Testis (tissue), 2 donors: ENCODE measurements at regions not wholly inside any gene's neighbourhood (a gene's known extent, or its start where the extent isn't known, plus 50 kb on each side); places are given as distances from the start of the nearest gene placed in this dataset.

Experiments
- DNase-seq: peaks from one replicate; pipeline ENCODE4 v3.0.0-alpha.2; 2019
- H3K27ac ChIP-seq, 2 donors: fragments of 200-600 bp; sonication (generic); one replicate each; pipeline ENCODE4 v1.5.1; 2019
- H3K27me3 ChIP-seq: fragments of 200-600 bp; sonication (generic); one replicate; pipeline ENCODE4 v1.5.1; 2019
- H3K36me3 ChIP-seq: fragments of 200-600 bp; sonication (generic); one replicate; pipeline ENCODE4 v1.5.1; 2017; ENCODE audit warnings: low read depth; ENCODE audit errors: missing control alignments
- H3K4me1 ChIP-seq: fragments of 200-600 bp; sonication (generic); one replicate; pipeline ENCODE4 v1.5.1; 2019
- H3K4me3 ChIP-seq, 2 donors: fragments of 200-600 bp; sonication (generic); one replicate each; pipeline ENCODE4 v1.5.1; 2017 to 2019
- H3K9me3 ChIP-seq: fragments of 200-600 bp; sonication (generic); one replicate; pipeline ENCODE4 v1.5.1; 2017
- CTCF ChIP-seq, 3 experiments: fragments of 450-650 bp in 2 of 3; fragments of 200-600 bp in 1 of 3; sonication (generic) in 1 of 3; IDR thresholded peaks; one replicate each; pipeline ENCODE4 v1.5.1; 2016 to 2019; ENCODE audit warnings: antibody characterized with exemption in 3 of 3, mild to moderate bottlenecking in 2 of 3, moderate library complexity in 1 of 3
- POLR2A ChIP-seq: fragments of 450-650 bp; IDR thresholded peaks from one replicate; pipeline ENCODE4 v1.6.1; 2017; ENCODE audit warnings: antibody characterized with exemption, mild to moderate bottlenecking, moderate library complexity
- WGBS, 2 donors: methylation state at CpG; one replicate each; pipeline ENCODE4 v1.1.5; 2018; 5-methylcytosine and 5-hydroxymethylcytosine counted together
- intact Hi-C: fragments of 100-400 bp; cut with DNase I; formaldehyde crosslinking; loops from one replicate; pipeline ENCODE4 v1.15.1; 2023; ENCODE audit warnings: low total_unique reads

GRCh38 chr1:10856176-10856683 lies 59.8 kb upstream of the CASZ1 start:
- Histone ChIP-seq H3K27me3 (no peaks in the 10 kb centered on the region), H3K27ac (no peak overlapping the region), H3K4me1 (no peaks in the 10 kb centered on the region), H3K36me3 (no peaks in the 10 kb centered on the region), H3K9me3 (no peaks in the 10 kb centered on the region), H3K4me3 (no peak overlapping the region)
- 66 to 70% methylated on average over 13 to 16 of the region's 16 CpGs for WGBS, 2 donors
- DNase-seq: no peak
- TF ChIP-seq POLR2A: no peak
- no peak for TF ChIP-seq CTCF (IDR thresholded peaks at IDR 0.05)
- intact Hi-C loops: no loop called here

- intact Hi-C loops: no loop called here
- Histone ChIP-seq H3K27ac (no peak overlapping the region), H3K4me1 (no peaks in the 10 kb centered on the region), H3K9me3 (no peaks in the 10 kb centered on the region), H3K4me3 (no peak overlapping the region), H3K27me3 (no peaks in the 10 kb centered on the region), H3K36me3 (no peaks in the 10 kb centered on the region)
- WGBS, 2 donors: 68 to 77% methylated on average over 10 to 27 of the region's 27 CpGs
- TF ChIP-seq POLR2A: no peak
- TF ChIP-seq CTCF (IDR thresholded peaks at IDR 0.05): no peak
- DNase-seq: no peak
Observed at GRCh38 chr1:10856863-10857598, 60.6 kb upstream of the CASZ1 start.

- H3K4me3 ChIP-seq: no peak overlapping the region
- intact Hi-C loops: no loop called here
- H3K4me1 ChIP-seq: no peaks in the 10 kb centered on the region
- no peaks in the 10 kb centered on the region for H3K9me3 ChIP-seq
- no peak for TF ChIP-seq POLR2A
- no peak for TF ChIP-seq CTCF (IDR thresholded peaks at IDR 0.05)
- no peak overlapping the region for H3K27ac ChIP-seq
- no peaks in the 10 kb centered on the region for H3K27me3 ChIP-seq
- no peaks in the 10 kb centered on the region for H3K36me3 ChIP-seq
- no peak for DNase-seq
- 81 to 83% methylated on average over 8 to 11 of the region's 11 CpGs for WGBS, 2 donors
Observed at GRCh38 chr1:10857687-10858086, 61.2 kb upstream of the CASZ1 start.

- TF ChIP-seq CTCF (IDR thresholded peaks at IDR 0.05) (no peak), POLR2A (no peak)
- Histone ChIP-seq H3K36me3 (no peaks in the 10 kb centered on the region), H3K4me3 (no peak overlapping the region), H3K4me1 (no peaks in the 10 kb centered on the region), H3K27ac (no peak overlapping the region), H3K27me3 (no peaks in the 10 kb centered on the region), H3K9me3 (no peaks in the 10 kb centered on the region)
- WGBS, 2 donors: 67 to 72% methylated on average over 13 of the region's 13 CpGs
- intact Hi-C loops: no loop called here
- DNase-seq: no peak
Observed at GRCh38 chr1:10860218-10860617, 63.8 kb upstream of the CASZ1 start.

GRCh38 chr1:10860682-10861081 lies 64.2 kb upstream of the CASZ1 start:
- H3K4me1 ChIP-seq: no peaks in the 10 kb centered on the region
- H3K27me3 ChIP-seq: no peaks in the 10 kb centered on the region
- intact Hi-C loops: no loop called here
- H3K36me3 ChIP-seq: no peaks in the 10 kb centered on the region
- TF ChIP-seq POLR2A: no peak
- TF ChIP-seq CTCF (IDR thresholded peaks at IDR 0.05): no peak
- DNase-seq: no peak
- no peak overlapping the region for H3K4me3 ChIP-seq
- 70 to 77% methylated on average over 10 of the region's 11 CpGs for WGBS, 2 donors
- no peaks in the 10 kb centered on the region for H3K9me3 ChIP-seq
- H3K27ac ChIP-seq: no peak overlapping the region
